HFFc6 (cell line): ENCODE measurements at regions not wholly inside any gene's neighbourhood (a gene's known extent, or its start where the extent isn't known, plus 50 kb on each side); places are given as distances from the start of the nearest gene placed in this dataset.

Experiments used
- DNase-seq: peaks from one replicate; pipeline ENCODE4 v3.0.0-alpha.2; 2018
- H3K27ac Mint-ChIP-seq: 2 replicates; pipeline ENCODE4 v1.8.0; 2020; ENCODE audit warnings: mild to moderate bottlenecking, mixed read lengths
- H3K27me3 Mint-ChIP-seq: 2 replicates; pipeline ENCODE4 v1.8.0; 2021; ENCODE audit warnings: mild to moderate bottlenecking, moderate library complexity, mixed read lengths; ENCODE audit not compliant: insufficient read depth
- H3K36me3 Mint-ChIP-seq: 2 replicates; pipeline ENCODE4 v1.8.0; 2021; ENCODE audit warnings: low read depth, mixed read lengths
- H3K4me1 Mint-ChIP-seq: 2 replicates; pipeline ENCODE4 v1.8.0; 2020; ENCODE audit warnings: low read depth, mixed read lengths
- H3K4me3 Mint-ChIP-seq: 2 replicates; pipeline ENCODE4 v1.8.0; 2020; ENCODE audit warnings: mild to moderate bottlenecking, moderate library complexity, mixed read lengths
- H3K9me3 Mint-ChIP-seq: 2 replicates; pipeline ENCODE4 v1.8.0; 2020; ENCODE audit warnings: mild to moderate bottlenecking, mixed read lengths
- CTCF ChIP-seq: fragments of 200-600 bp; sonication (generic); IDR thresholded peaks from 2 replicates; pipeline ENCODE4 v1.5.0; 2021; ENCODE audit warnings: antibody characterized with exemption, mild to moderate bottlenecking

GRCh38 chr4:178856139-178856800 is 1414.0 kb upstream of the AGA start:
- no peak for DNase-seq
- Mint-ChIP-seq H3K36me3 (no peaks in the 10 kb centered on the region), H3K27me3 (no peaks in the 10 kb centered on the region), H3K9me3 (peaks cover 4% of the 10 kb centered on the region; the same call in 1 of the 2 replicates), H3K4me3 (no peak overlapping the region), H3K27ac (no peak overlapping the region), H3K4me1 (no peaks in the 10 kb centered on the region)
- no peak for TF ChIP-seq CTCF

- DNase-seq: no peak
- H3K9me3 Mint-ChIP-seq: peaks cover 15% of the 10 kb centered on the region
- no peaks in the 10 kb centered on the region for H3K36me3 Mint-ChIP-seq
- TF ChIP-seq CTCF: no peak
- H3K27me3 Mint-ChIP-seq: no peaks in the 10 kb centered on the region; the same call in 1 of the 2 replicates
- no peaks in the 10 kb centered on the region for H3K4me1 Mint-ChIP-seq
- no peak overlapping the region for H3K4me3 Mint-ChIP-seq
- H3K27ac Mint-ChIP-seq: no peak overlapping the region
Observed at GRCh38 chr4:178871476-178871875, 1429.2 kb upstream of the AGA start.

DNA sequence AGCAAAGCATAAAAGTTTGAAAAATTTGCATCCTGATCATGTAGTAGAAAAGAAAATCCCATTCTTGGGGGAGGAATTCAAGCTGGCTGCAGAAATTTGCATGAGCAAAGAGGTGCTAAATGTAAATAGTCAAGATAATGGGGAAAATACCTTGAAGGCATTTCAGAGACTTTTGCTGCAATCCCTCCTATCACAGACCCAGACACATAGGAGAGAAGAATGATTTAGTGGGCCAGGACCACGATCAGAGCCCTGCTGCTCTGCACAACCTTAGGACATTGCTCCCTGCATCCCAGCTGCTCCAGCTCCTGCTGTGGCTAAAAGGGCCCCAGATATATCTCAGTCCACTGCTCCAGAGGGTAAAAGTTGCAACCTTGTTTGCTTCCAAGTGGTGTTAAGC is 1439.7 kb upstream of the AGA start:
- H3K4me3 Mint-ChIP-seq: no peak overlapping the region
- no peak overlapping the region for H3K27ac Mint-ChIP-seq
- no peaks in the 10 kb centered on the region for H3K27me3 Mint-ChIP-seq
- DNase-seq: no peak
- TF ChIP-seq CTCF: no peak
- peaks cover 49% of the 10 kb centered on the region for H3K9me3 Mint-ChIP-seq
- H3K4me1 Mint-ChIP-seq: no peaks in the 10 kb centered on the region
- no peaks in the 10 kb centered on the region; the same call in 1 of the 2 replicates for H3K36me3 Mint-ChIP-seq

GRCh38 chr4:178894126-178894525 is 1451.9 kb upstream of the AGA start:
- H3K36me3 Mint-ChIP-seq: no peaks in the 10 kb centered on the region
- H3K27ac Mint-ChIP-seq: no peak overlapping the region
- H3K9me3 Mint-ChIP-seq: peaks cover 28% of the 10 kb centered on the region
- H3K4me3 Mint-ChIP-seq: no peak overlapping the region
- no peak for DNase-seq
- H3K4me1 Mint-ChIP-seq: no peaks in the 10 kb centered on the region
- no peaks in the 10 kb centered on the region; the same call in 1 of the 2 replicates for H3K27me3 Mint-ChIP-seq
- TF ChIP-seq CTCF: no peak

DNA sequence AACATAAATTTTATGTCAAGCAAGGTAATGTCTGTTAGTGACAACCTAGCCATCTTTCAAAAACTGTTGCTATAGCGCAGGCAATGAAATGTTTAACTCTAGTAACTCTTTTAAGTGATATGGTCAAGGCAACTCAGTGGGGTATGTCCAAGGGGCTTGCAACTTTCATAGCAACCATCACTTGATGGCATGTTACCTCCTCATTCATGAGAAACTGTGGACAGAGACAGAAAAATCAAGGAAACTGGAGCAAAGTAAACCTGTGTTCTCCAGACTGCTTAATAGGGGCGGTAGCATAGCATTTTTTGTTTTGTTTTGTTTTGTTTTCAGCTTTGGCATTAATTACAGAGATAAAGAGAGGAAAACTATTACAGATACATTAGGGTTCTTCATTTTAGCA is 1456.8 kb upstream of the AGA start:
- Mint-ChIP-seq H3K36me3 (no peaks in the 10 kb centered on the region), H3K9me3 (peaks cover 33% of the 10 kb centered on the region), H3K4me1 (no peaks in the 10 kb centered on the region), H3K4me3 (no peak overlapping the region), H3K27ac (no peak overlapping the region), H3K27me3 (no peaks in the 10 kb centered on the region)
- DNase-seq: no peak
- no peak for TF ChIP-seq CTCF

DNA sequence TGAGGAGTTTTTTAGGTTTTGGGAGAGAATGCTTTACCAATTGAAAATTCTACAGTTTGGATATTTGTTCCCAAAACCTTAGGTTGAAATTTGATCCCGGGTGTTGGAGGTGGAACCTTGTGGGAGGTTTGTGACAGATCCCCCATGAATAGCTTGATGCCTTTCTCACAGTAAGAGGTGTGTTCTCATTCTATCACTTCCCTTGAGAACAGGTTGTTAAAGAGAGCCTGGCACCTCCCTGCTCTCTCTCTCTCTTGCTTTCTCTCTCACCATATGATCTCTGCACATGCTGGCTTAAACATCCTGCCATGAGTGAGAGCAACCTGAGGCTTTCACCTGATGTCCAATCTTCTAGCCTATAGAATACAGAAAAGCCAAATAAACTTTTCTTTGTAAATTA is 1475.5 kb upstream of the AGA start:
- H3K4me3 Mint-ChIP-seq: no peak overlapping the region
- H3K27me3 Mint-ChIP-seq: no peaks in the 10 kb centered on the region
- no peak overlapping the region for H3K27ac Mint-ChIP-seq
- H3K36me3 Mint-ChIP-seq: no peaks in the 10 kb centered on the region
- DNase-seq: no peak
- no peak for TF ChIP-seq CTCF
- no peaks in the 10 kb centered on the region for H3K4me1 Mint-ChIP-seq
- peaks cover 10% of the 10 kb centered on the region for H3K9me3 Mint-ChIP-seq
